Nephron (organoid): ENCODE measurements at regions not wholly inside any gene's neighbourhood (a gene's known extent, or its start where the extent isn't known, plus 50 kb on each side); places are given as distances from the start of the nearest gene placed in this dataset.
A peak's percentile ranks its signal among the peaks of the same experiment; 100 is the strongest.

ENCODE experiments used
- H3K27ac Mint-ChIP-seq, 3 experiments: 2 replicates each; pipeline ENCODE4 v1.8.0; 2020; ENCODE audit warnings: mixed read lengths in 3 of 3, mild to moderate bottlenecking in 2 of 3, moderate library complexity in 1 of 3
- H3K27me3 Mint-ChIP-seq: 2 replicates; pipeline ENCODE4 v1.8.0; 2021; ENCODE audit warnings: low read depth, mild to moderate bottlenecking, moderate library complexity, mixed read lengths
- H3K36me3 Mint-ChIP-seq: 2 replicates; pipeline ENCODE4 v1.8.0; 2020; ENCODE audit warnings: low read depth, mixed read lengths
- H3K4me1 Mint-ChIP-seq: 2 replicates; pipeline ENCODE4 v1.8.0; 2020; ENCODE audit warnings: mixed read lengths
- H3K4me3 Mint-ChIP-seq, 3 experiments: 2 replicates each; pipeline ENCODE4 v1.8.0; 2020; ENCODE audit warnings: mild to moderate bottlenecking in 3 of 3, mixed read lengths in 3 of 3, moderate library complexity in 2 of 3
- H3K9me3 Mint-ChIP-seq: 2 replicates; pipeline ENCODE4 v1.8.0; 2020; ENCODE audit warnings: mixed read lengths
- CTCF ChIP-seq, 3 experiments: fragments of 200-600 bp; sonication (generic); IDR thresholded peaks; one replicate each; pipeline ENCODE4 v1.5.0; 2021; ENCODE audit warnings: antibody characterized with exemption in 3 of 3; ENCODE audit not compliant: unreplicated experiment in 3 of 3

GRCh38 chr2:139867601-139868226 lies 1087.5 kb upstream of the NXPH2 start:
- Mint-ChIP-seq H3K27me3 (no peaks in the 10 kb centered on the region), H3K4me1 (no peaks in the 10 kb centered on the region), H3K27ac (no peak overlapping the region), H3K36me3 (no peaks in the 10 kb centered on the region), H3K9me3 (peaks cover 11% of the 10 kb centered on the region), H3K4me3 (no peak overlapping the region)
- TF ChIP-seq CTCF (IDR thresholded peaks at IDR 0.05; ENCODE audit: unreplicated experiment in 3 of 3) = no peak

DNA sequence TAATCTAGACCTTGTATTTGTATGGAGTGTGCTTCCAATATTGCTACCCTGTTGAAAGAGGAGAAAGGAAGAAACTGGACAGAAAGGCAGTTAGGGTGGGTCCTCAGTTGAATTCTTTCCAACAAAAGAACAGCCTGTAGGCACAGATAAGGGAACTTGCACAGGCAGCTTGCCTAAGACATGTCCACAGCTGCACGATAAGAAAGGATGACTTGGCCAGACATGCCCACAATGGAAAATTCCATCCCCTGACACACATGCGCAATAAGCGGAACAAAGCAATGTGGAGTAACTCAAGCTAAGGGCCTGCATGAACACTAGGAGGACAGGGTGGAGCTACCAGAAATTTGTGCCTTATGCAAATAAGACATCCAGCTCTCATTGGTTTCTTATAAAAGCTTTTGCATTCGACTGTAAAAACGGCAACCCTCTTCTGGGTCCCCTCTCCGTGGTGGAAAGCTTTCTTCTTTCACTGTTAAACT lies 1084.7 kb upstream of the NXPH2 start:
- Mint-ChIP-seq H3K27me3 (no peaks in the 10 kb centered on the region), H3K27ac (no peak overlapping the region), H3K4me1 (no peaks in the 10 kb centered on the region), H3K36me3 (no peaks in the 10 kb centered on the region), H3K4me3 (no peak overlapping the region), H3K9me3 (peaks cover 23% of the 10 kb centered on the region)
- no peak for TF ChIP-seq CTCF (IDR thresholded peaks at IDR 0.05; ENCODE audit: unreplicated experiment in 3 of 3)

GRCh38 chr2:139854769-139855483 lies 1074.7 kb upstream of the NXPH2 start:
- Mint-ChIP-seq H3K4me1 (no peaks in the 10 kb centered on the region), H3K9me3 (peaks cover 4% of the 10 kb centered on the region), H3K27ac (no peak overlapping the region), H3K4me3 (no peak overlapping the region), H3K27me3 (no peaks in the 10 kb centered on the region), H3K36me3 (no peaks in the 10 kb centered on the region)
- TF ChIP-seq CTCF (IDR thresholded peaks at IDR 0.05; ENCODE audit: unreplicated experiment in 3 of 3) = no peak

DNA sequence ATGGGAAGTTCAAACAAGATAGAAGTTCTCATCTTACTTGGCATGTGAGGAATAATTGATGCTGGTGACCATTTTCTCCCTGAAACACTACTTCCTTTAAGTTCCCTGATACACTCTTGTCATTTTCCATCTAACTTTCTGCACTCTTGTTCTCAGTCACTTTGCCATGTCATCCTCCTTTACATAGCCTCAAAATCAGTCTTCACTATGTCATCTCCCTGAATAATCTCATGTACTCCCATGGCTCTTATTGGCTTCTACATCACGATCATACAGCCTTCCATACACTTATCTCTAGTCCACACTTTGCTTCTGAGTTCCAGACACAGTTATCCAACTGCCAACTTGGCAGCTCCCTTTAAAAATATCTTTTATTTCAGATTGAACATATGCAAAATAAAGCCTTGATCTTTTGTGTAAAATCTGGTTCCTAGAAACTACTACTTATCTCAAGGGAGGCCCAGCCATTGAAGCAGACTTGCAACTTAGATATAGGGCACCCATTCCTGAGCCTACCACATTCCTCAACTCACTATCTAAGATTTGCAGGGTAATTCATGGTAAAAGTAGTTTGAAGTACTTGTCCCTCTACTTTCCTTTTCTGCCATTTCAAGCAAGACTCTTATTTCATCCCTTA lies 1070.2 kb upstream of the NXPH2 start:
- Mint-ChIP-seq H3K4me1 (no peaks in the 10 kb centered on the region), H3K9me3 (peaks cover 3% of the 10 kb centered on the region), H3K27me3 (no peaks in the 10 kb centered on the region), H3K27ac (peak overlapping the region in 1 of 3 experiments; percentile 63), H3K36me3 (no peaks in the 10 kb centered on the region), H3K4me3 (no peak overlapping the region)
- no peak for TF ChIP-seq CTCF (IDR thresholded peaks at IDR 0.05; ENCODE audit: unreplicated experiment in 3 of 3)

GRCh38 chr2:139836769-139837168 lies 1056.6 kb upstream of the NXPH2 start:
- H3K27me3 Mint-ChIP-seq = no peaks in the 10 kb centered on the region
- H3K4me3 Mint-ChIP-seq = no peak overlapping the region
- H3K27ac Mint-ChIP-seq = no peak overlapping the region
- no peaks in the 10 kb centered on the region for H3K36me3 Mint-ChIP-seq
- no peak for TF ChIP-seq CTCF (IDR thresholded peaks at IDR 0.05; ENCODE audit: unreplicated experiment in 3 of 3)
- H3K9me3 Mint-ChIP-seq = peaks cover 12% of the 10 kb centered on the region
- no peaks in the 10 kb centered on the region for H3K4me1 Mint-ChIP-seq
